ENCODE measurements at regions not wholly inside any gene's neighbourhood (a gene's known extent, or its start where the extent isn't known, plus 50 kb on each side); places are given as distances from the start of the nearest gene placed in this dataset.

DNA sequence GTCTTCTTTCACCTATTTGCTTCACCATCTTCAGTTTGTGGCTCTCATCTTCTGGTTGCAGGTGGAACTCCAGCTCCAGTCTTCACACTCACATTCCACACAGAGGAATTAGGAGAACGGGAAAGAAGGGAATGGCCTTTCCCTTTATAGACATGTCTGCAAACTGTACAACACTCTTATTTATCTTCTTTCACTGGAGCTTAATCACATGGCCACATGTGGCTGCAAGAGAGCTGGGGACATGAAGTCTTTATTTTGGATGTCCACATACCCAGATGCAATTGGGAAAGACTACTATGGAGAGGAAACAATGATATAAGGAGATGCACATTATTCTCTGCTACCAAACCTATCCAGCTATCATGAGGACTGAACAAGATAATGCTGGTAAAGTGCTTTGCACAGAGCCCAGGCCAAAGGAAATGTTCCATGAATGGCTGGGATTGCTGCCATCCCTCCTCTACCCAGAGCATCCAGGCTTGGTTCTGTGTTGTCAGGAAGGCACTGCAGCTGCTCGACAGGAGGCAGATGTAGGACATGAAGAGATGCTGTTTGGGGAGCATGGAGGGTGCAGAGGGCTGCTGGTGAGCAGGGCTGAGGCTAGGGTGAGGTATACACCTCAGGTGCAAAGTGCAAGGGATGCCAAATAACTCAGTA is 183.8 kb upstream of the TBX20 start:
- TF ChIP-seq, protein P1, sequence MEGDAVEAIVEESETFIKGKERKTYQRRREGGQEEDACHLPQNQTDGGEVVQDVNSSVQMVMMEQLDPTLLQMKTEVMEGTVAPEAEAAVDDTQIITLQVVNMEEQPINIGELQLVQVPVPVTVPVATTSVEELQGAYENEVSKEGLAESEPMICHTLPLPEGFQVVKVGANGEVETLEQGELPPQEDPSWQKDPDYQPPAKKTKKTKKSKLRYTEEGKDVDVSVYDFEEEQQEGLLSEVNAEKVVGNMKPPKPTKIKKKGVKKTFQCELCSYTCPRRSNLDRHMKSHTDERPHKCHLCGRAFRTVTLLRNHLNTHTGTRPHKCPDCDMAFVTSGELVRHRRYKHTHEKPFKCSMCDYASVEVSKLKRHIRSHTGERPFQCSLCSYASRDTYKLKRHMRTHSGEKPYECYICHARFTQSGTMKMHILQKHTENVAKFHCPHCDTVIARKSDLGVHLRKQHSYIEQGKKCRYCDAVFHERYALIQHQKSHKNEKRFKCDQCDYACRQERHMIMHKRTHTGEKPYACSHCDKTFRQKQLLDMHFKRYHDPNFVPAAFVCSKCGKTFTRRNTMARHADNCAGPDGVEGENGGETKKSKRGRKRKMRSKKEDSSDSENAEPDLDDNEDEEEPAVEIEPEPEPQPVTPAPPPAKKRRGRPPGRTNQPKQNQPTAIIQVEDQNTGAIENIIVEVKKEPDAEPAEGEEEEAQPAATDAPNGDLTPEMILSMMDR (IDR thresholded peaks at IDR 0.05; ENCODE audit: low read length) = no peak
- TF ChIP-seq EZH2 (IDR thresholded peaks at IDR 0.05; ENCODE audit: borderline replicate concordance, low read length) = no peak

All from OCI-LY1 (cell line).